H9 (cell line): ENCODE measurements at regions not wholly inside any gene's neighbourhood (a gene's known extent, or its start where the extent isn't known, plus 50 kb on each side); places are given as distances from the start of the nearest gene placed in this dataset.
"Not testable (repeated sequence)": the region's sequence is repeated elsewhere in the genome, so short reads cannot be mapped to it uniquely, and the experiment has no call there.

Experiments used
- DNase-seq: peaks from one replicate; pipeline ENCODE4 v3.0.0-alpha.2; 2017
- H2AFZ ChIP-seq: one replicate; pipeline ENCODE4 v1.6.1; 2013; ENCODE audit warnings: mild to moderate bottlenecking, low read length, control low read depth, moderate library complexity
- H2AK5ac ChIP-seq: 2 replicates; pipeline ENCODE4 v1.6.1; 2013; ENCODE audit warnings: low read length, control low read depth, mixed read lengths; ENCODE audit not compliant: insufficient read length
- H2BK120ac ChIP-seq: one replicate; pipeline ENCODE4 v1.6.1; 2013; ENCODE audit warnings: low read depth, mild to moderate bottlenecking, low read length, control low read depth, inconsistent platforms; ENCODE audit not compliant: poor library complexity, severe bottlenecking
- H2BK12ac ChIP-seq: 2 replicates; pipeline ENCODE4 v1.6.1; 2013; ENCODE audit warnings: low read length, control low read depth, mixed read lengths, low read depth; ENCODE audit not compliant: insufficient read length
- H2BK15ac ChIP-seq: 2 replicates; pipeline ENCODE4 v1.6.1; 2013; ENCODE audit warnings: low read depth, low read length, control low read depth
- H2BK20ac ChIP-seq: one replicate; pipeline ENCODE4 v1.6.1; 2013; ENCODE audit warnings: low read depth, mild to moderate bottlenecking, low read length, control low read depth, inconsistent platforms; ENCODE audit not compliant: poor library complexity, severe bottlenecking
- H2BK5ac ChIP-seq: 2 replicates; pipeline ENCODE4 v1.6.1; 2013; ENCODE audit warnings: low read length, control low read depth, mixed read lengths; ENCODE audit not compliant: insufficient read length
- H3K14ac ChIP-seq: 2 replicates; pipeline ENCODE4 v1.6.1; 2013; ENCODE audit warnings: low read length, control low read depth; ENCODE audit not compliant: insufficient read depth
- H3K18ac ChIP-seq: 2 replicates; pipeline ENCODE4 v1.6.1; 2013; ENCODE audit warnings: low read depth, mild to moderate bottlenecking, mixed read lengths, low read length, control low read depth; ENCODE audit not compliant: insufficient read length
- H3K23ac ChIP-seq: 2 replicates; pipeline ENCODE4 v1.6.1; 2013; ENCODE audit warnings: low read length, control low read depth, mixed read lengths, low read depth; ENCODE audit not compliant: insufficient read length
- H3K23me2 ChIP-seq: 2 replicates; pipeline ENCODE4 v1.6.1; 2013; ENCODE audit warnings: low read depth, mild to moderate bottlenecking, mixed read lengths, low read length, control low read depth; ENCODE audit not compliant: insufficient read length, poor library complexity, severe bottlenecking
- H3K27ac ChIP-seq: 2 replicates; pipeline ENCODE4 v1.5.1; 2013; ENCODE audit warnings: low read length, control low read depth, mixed read lengths, low read depth; ENCODE audit not compliant: insufficient read length
- H3K27me3 ChIP-seq: 2 replicates; pipeline ENCODE4 v1.6.1; 2013; ENCODE audit warnings: low read length, control low read depth, inconsistent platforms; ENCODE audit not compliant: insufficient read depth
- H3K4ac ChIP-seq: 2 replicates; pipeline ENCODE4 v1.6.1; 2013; ENCODE audit warnings: low read depth, mild to moderate bottlenecking, control low read depth, inconsistent platforms, low read length, moderate library complexity
- H3K4me1 ChIP-seq: 2 replicates; pipeline ENCODE4 v1.6.1; 2013; ENCODE audit warnings: low read length, control low read depth, inconsistent platforms; ENCODE audit not compliant: insufficient read depth
- H3K4me2 ChIP-seq: 2 replicates; pipeline ENCODE4 v1.6.1; 2013; ENCODE audit warnings: low read length, control low read depth, mixed read lengths; ENCODE audit not compliant: insufficient read length, insufficient read depth
- H3K56ac ChIP-seq: 2 replicates; pipeline ENCODE4 v1.6.1; 2013; ENCODE audit warnings: low read depth, mild to moderate bottlenecking, mixed read lengths, low read length, control low read depth; ENCODE audit not compliant: insufficient read length
- H3K79me1 ChIP-seq: 2 replicates; pipeline ENCODE4 v1.6.1; 2013; ENCODE audit warnings: low read depth, mild to moderate bottlenecking, moderate library complexity, low read length, control low read depth, inconsistent platforms; ENCODE audit not compliant: insufficient read depth, poor library complexity, severe bottlenecking
- H3K79me2 ChIP-seq: 2 replicates; pipeline ENCODE4 v1.6.1; 2013; ENCODE audit warnings: low read length, control low read depth, inconsistent platforms; ENCODE audit not compliant: insufficient read depth
- H3K9ac ChIP-seq: 2 replicates; pipeline ENCODE4 v1.6.1; 2013; ENCODE audit warnings: low read length, control low read depth, mixed read lengths; ENCODE audit not compliant: insufficient read length; ENCODE audit errors: extremely low read depth
- H3K9me3 ChIP-seq: one replicate; pipeline ENCODE4 v1.6.1; 2013; ENCODE audit warnings: low read depth, low read length, inconsistent platforms; ENCODE audit not compliant: control insufficient read depth
- H3T11ph ChIP-seq: one replicate; pipeline ENCODE4 v1.6.1; 2013; ENCODE audit warnings: mild to moderate bottlenecking, low read length, control low read depth, inconsistent platforms
- H4K20me1 ChIP-seq: one replicate; pipeline ENCODE4 v1.6.1; 2013; ENCODE audit not compliant: control insufficient read depth, insufficient read length, insufficient read depth
- H4K5ac ChIP-seq: 2 replicates; pipeline ENCODE4 v1.6.1; 2013; ENCODE audit warnings: low read depth, mild to moderate bottlenecking, mixed read lengths, low read length, control low read depth; ENCODE audit not compliant: insufficient read length
- H4K8ac ChIP-seq: replicated peaks from 2 replicates; pipeline ENCODE4 v1.6.1; 2013; ENCODE audit warnings: low read length, control low read depth, mixed read lengths, low read depth; ENCODE audit not compliant: insufficient read length
- H4K91ac ChIP-seq: 2 replicates; pipeline ENCODE4 v1.6.1; 2013; ENCODE audit warnings: low read depth, mild to moderate bottlenecking, moderate library complexity, mixed read lengths, low read length, control low read depth; ENCODE audit not compliant: insufficient read length
- H3K27ac Mint-ChIP-seq, 3 experiments: 2 replicates in 2 of 3; 3 replicates in 1 of 3; pipeline ENCODE4 v1.8.0; 2020 to 2021; ENCODE audit warnings: mixed read lengths in 3 of 3, mild to moderate bottlenecking in 1 of 3, moderate library complexity in 1 of 3
- H3K27me3 Mint-ChIP-seq: 2 replicates; pipeline ENCODE4 v1.8.0; 2021; ENCODE audit warnings: low read depth, mild to moderate bottlenecking, moderate library complexity, mixed read lengths
- H3K36me3 Mint-ChIP-seq, 3 experiments: 2 replicates in 2 of 3; 3 replicates in 1 of 3; pipeline ENCODE4 v1.8.0; 2020 to 2021; ENCODE audit warnings: low read depth in 3 of 3, mixed read lengths in 3 of 3; ENCODE audit not compliant: insufficient read depth in 1 of 3
- H3K4me1 Mint-ChIP-seq, 2 experiments: 2 replicates each; pipeline ENCODE4 v1.8.0; 2020; ENCODE audit warnings: mixed read lengths in 2 of 2
- H3K4me3 Mint-ChIP-seq, 2 experiments: 2 replicates in 1 of 2; 3 replicates in 1 of 2; pipeline ENCODE4 v1.8.0; 2020 to 2021; ENCODE audit warnings: mild to moderate bottlenecking in 2 of 2, mixed read lengths in 2 of 2, moderate library complexity in 1 of 2
- H3K9me3 Mint-ChIP-seq, 2 experiments: 2 replicates in 1 of 2; 3 replicates in 1 of 2; pipeline ENCODE4 v1.8.0; 2020; ENCODE audit warnings: mild to moderate bottlenecking in 2 of 2, mixed read lengths in 2 of 2, moderate library complexity in 1 of 2
- WGBS: extraction: QIAGEN DNeasy Blood & Tissue Kit; methylation state at CpG from one replicate; pipeline ENCODE4 v1.1.7; 2013; ENCODE audit warnings: missing lambda C conversion rate, low lambda C conversion rate, mixed read lengths; ENCODE audit not compliant: insufficient read length; ENCODE audit errors: extremely low coverage; 5-methylcytosine and 5-hydroxymethylcytosine counted together

GRCh38 chr1:149841597-149842238, 57.6 kb upstream of the BOLA1 start:
- H2AK5ac ChIP-seq, H3K79me1 ChIP-seq, H3K27ac Mint-ChIP-seq, H3T11ph ChIP-seq, H3K79me2 ChIP-seq, H3K14ac ChIP-seq, H3K18ac ChIP-seq, H4K8ac ChIP-seq, H3K9ac ChIP-seq, H2BK5ac ChIP-seq, H3K4me1 ChIP-seq, H3K23ac ChIP-seq, H3K4me2 ChIP-seq, H2BK12ac ChIP-seq, DNase-seq, H2BK120ac ChIP-seq, H3K9me3 ChIP-seq, H3K4ac ChIP-seq, H4K20me1 ChIP-seq, H3K27ac ChIP-seq, H2AFZ ChIP-seq, H3K27me3 ChIP-seq, H4K5ac ChIP-seq, H4K91ac ChIP-seq, H2BK20ac ChIP-seq, H3K23me2 ChIP-seq, H3K27me3 Mint-ChIP-seq, H3K56ac ChIP-seq, H3K9me3 Mint-ChIP-seq, H2BK15ac ChIP-seq, H3K36me3 Mint-ChIP-seq, H3K4me3 Mint-ChIP-seq: not testable (repeated sequence)
- H3K4me1 Mint-ChIP-seq = peaks cover 21 to 23% of the 10 kb centered on the region in 2 experiments
- WGBS = no CpG with 5 or more reads among the region's 53 CpGs

GRCh38 chr1:149842458-149843064, 56.8 kb upstream of the BOLA1 start:
- H3K23me2 ChIP-seq, H3K9ac ChIP-seq, DNase-seq, H2BK12ac ChIP-seq, H4K20me1 ChIP-seq, H4K8ac ChIP-seq, H3K9me3 ChIP-seq, H3K27me3 Mint-ChIP-seq, H3K27ac ChIP-seq, H3K27ac Mint-ChIP-seq, H3K27me3 ChIP-seq, H4K91ac ChIP-seq, H3K4ac ChIP-seq, H3K23ac ChIP-seq, H3K9me3 Mint-ChIP-seq, H2BK120ac ChIP-seq, H3K79me1 ChIP-seq, H3K36me3 Mint-ChIP-seq, H2BK5ac ChIP-seq, H4K5ac ChIP-seq, H3K18ac ChIP-seq, H2BK20ac ChIP-seq, H3K4me2 ChIP-seq, H2AK5ac ChIP-seq, H3K4me1 ChIP-seq, H3K4me3 Mint-ChIP-seq, H3T11ph ChIP-seq, H3K14ac ChIP-seq, H3K56ac ChIP-seq, H2BK15ac ChIP-seq, H2AFZ ChIP-seq: not testable (repeated sequence)
- no CpG with 5 or more reads among the region's 62 CpGs for WGBS
- H3K79me2 ChIP-seq = peaks cover 10% of the 10 kb centered on the region; the same call in 1 of the 2 replicates
- H3K4me1 Mint-ChIP-seq = peaks cover 29 to 32% of the 10 kb centered on the region in 2 experiments
